HL-60 (cell line): ENCODE measurements at regions not wholly inside any gene's neighbourhood (a gene's known extent, or its start where the extent isn't known, plus 50 kb on each side); places are given as distances from the start of the nearest gene placed in this dataset.

Source experiments
- DNase-seq, 2 experiments: peaks; one replicate each; pipeline ENCODE4 v3.0.0-alpha.2; 2010 to 2020; ENCODE audit warnings: low read depth in 1 of 2, low spot score in 1 of 2
- H3K27ac ChIP-seq: fragments of 250-450 bp; sonication (Bioruptor Pico); replicated peaks from 2 replicates; pipeline ENCODE4 v1.5.1; 2020; ENCODE audit warnings: mild to moderate bottlenecking, moderate library complexity
- H3K27me3 ChIP-seq: fragments of 250-450 bp; sonication (Bioruptor Pico); 2 replicates; pipeline ENCODE4 v1.5.1; 2021; ENCODE audit warnings: mild to moderate bottlenecking, moderate library complexity; ENCODE audit not compliant: insufficient read depth, poor library complexity, severe bottlenecking
- H3K4me3 ChIP-seq: replicated peaks from 2 replicates; pipeline ENCODE4 v1.5.1; 2011; ENCODE audit warnings: mild to moderate bottlenecking, control low read depth, low read length; ENCODE audit not compliant: insufficient read depth
- CTCF ChIP-seq: IDR thresholded peaks from one replicate; pipeline ENCODE4 v1.5.1; 2011; ENCODE audit warnings: low read length, control low read depth, inconsistent platforms; ENCODE audit not compliant: insufficient read depth
- GABPA ChIP-seq: IDR thresholded peaks from 2 replicates; pipeline ENCODE4 v1.6.1; 2012; ENCODE audit warnings: low read depth
- POLR2AphosphoS5 ChIP-seq: IDR thresholded peaks from 2 replicates; pipeline ENCODE4 v1.6.1; 2012; ENCODE audit warnings: low read depth
- REST ChIP-seq: IDR thresholded peaks from 2 replicates; pipeline ENCODE4 v1.6.1; 2012; ENCODE audit warnings: low read depth; ENCODE audit not compliant: insufficient replicate concordance
- SPI1 ChIP-seq: IDR thresholded peaks from 2 replicates; pipeline ENCODE4 v1.6.1; 2012; ENCODE audit warnings: low read depth, mild to moderate bottlenecking, borderline replicate concordance

- Histone ChIP-seq H3K27ac (no peak overlapping the region), H3K27me3 (no peaks in the 10 kb centered on the region), H3K4me3 (no peak overlapping the region)
- DNase-seq: no peak
- TF ChIP-seq POLR2AphosphoS5 (no peak), GABPA (no peak), SPI1 (no peak), CTCF (no peak), REST (no peak)
Measured at GRCh38 chr1:5390504-5390903, 601.7 kb downstream of the NPHP4 start.

GRCh38 chr1:5389101-5389885 is 602.9 kb downstream of the NPHP4 start:
- no peak for DNase-seq
- Histone ChIP-seq H3K27me3 (no peaks in the 10 kb centered on the region), H3K4me3 (no peak overlapping the region), H3K27ac (no peak overlapping the region)
- no peak for TF ChIP-seq REST
- no peak for TF ChIP-seq SPI1
- TF ChIP-seq CTCF: no peak
- no peak for TF ChIP-seq GABPA
- no peak for TF ChIP-seq POLR2AphosphoS5

GRCh38 chr1:5388622-5389021 is 603.6 kb downstream of the NPHP4 start:
- no peak for DNase-seq
- Histone ChIP-seq H3K27me3 (no peaks in the 10 kb centered on the region), H3K27ac (no peak overlapping the region), H3K4me3 (no peak overlapping the region)
- no peak for TF ChIP-seq GABPA
- no peak for TF ChIP-seq CTCF
- no peak for TF ChIP-seq POLR2AphosphoS5
- no peak for TF ChIP-seq REST
- no peak for TF ChIP-seq SPI1
